NCI-H2029 treated with DMSO at 0.1 percent for 48 hours (cell line): ENCODE measurements at regions not wholly inside any gene's neighbourhood (a gene's known extent, or its start where the extent isn't known, plus 50 kb on each side); places are given as distances from the start of the nearest gene placed in this dataset.

Experiments
- DNase-seq: peaks from one replicate; lab custom pipeline; 2025; lab: John Stamatoyannopoulos, UW

DNA sequence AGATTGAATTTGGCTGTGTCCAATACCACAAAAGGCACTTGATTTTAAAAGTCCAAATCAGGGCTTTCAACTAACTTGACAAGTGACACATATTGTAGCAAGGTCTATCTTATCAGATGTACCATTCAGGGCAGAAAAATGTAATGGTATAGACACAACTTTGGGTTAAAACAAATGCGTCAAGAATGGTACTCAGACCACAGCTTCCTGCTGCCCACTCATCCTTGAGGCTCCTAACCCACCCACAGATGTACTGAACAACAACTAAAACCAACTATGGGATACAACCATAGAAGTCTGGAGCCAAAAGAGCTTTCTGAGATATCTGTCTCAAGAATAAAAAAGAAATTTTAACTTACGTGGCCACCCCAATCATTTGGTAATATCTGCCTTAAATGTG, 105.2 kb downstream of the RBM43 start:
- DNase-seq: no peak

DNA sequence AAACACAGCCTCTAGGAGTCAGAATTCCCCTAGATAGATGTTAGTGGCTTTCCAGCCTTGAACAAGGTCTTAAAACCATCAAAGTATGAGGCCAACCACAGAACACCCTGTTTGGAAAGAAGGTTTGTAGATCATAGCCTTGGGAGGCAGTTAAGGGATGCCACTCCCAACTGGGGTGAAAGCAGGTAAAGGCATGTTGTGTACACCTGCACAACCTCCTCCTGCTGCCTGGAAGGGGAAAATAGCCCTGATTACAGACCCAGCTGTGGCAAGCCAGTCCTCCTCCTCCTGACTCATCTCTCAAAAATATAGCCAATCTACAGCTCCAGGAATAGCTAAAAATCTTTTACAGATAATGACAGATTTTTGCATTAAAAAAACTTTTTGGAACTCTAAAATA, 108.1 kb downstream of the RBM43 start:
- DNase-seq: no peak

- DNase-seq: no peak
Measured at GRCh38 chr2:151150331-151151320, 111.0 kb downstream of the RBM43 start.

DNA sequence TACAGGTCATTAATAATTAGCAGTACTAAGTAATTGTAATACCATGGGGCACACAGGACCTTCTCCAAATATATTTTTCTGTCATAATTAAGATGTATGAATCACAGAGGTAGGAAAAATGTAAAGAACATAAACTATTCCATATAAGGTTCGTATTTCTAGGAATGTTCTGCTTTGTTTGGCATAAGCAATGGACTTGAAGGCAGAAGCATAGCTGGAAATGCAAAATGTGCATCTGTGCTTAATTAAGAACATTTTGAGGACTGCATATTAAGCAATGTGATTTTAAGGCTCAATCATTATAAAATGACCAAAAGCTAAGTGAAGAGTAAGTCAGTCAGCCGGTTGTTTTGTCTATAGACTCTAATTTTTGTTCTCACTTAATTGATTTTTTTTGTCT, 123.2 kb downstream of the RBM43 start:
- no peak for DNase-seq

GRCh38 chr2:151137526-151137925, 124.1 kb downstream of the RBM43 start:
- DNase-seq: no peak

- DNase-seq: no peak
Measured at GRCh38 chr2:151120011-151120410, 141.7 kb downstream of the RBM43 start.

DNA sequence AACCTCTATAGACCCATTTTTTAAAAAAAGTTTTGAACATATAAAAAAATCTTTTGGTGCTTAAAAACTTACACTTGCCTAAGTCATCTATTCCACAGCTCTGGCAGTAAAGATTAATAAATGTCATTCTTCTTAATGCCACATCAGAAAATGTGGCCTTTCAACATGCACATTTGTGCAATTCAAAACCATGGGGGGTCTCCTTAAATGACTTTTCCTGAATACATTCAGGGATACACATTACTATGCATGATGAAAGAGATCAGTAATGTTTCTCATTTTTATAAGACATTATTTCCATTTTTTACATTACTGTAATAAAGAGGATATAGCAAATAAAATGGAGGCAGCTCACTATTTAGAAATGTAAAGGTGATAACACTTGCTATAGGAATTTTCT, 142.3 kb downstream of the RBM43 start:
- DNase-seq: no peak

- DNase-seq: no peak
Measured at GRCh38 chr2:151118269-151118668, 143.4 kb downstream of the RBM43 start.

DNA sequence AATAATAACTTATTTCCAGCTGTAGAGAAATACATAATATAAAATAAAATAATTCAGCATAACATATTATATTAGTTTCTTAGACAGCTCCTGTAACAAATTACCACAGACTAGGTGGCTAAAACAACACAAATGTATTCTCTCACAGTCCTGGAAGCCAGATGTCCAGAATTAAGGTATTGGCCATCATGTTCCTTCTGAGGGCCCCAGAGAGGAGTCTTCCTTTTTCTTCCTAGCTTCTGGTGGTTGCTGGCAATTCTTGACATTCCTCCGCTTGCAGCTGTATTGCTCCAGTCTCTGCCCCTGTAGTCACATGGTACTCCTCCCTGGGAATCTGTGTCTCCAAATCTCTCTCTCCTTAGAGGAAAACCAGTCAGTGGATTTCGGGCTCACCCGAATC, 146.8 kb downstream of the RBM43 start:
- DNase-seq: no peak

- DNase-seq: no peak
Measured at GRCh38 chr2:151113318-151113717, 148.3 kb downstream of the RBM43 start.

GRCh38 chr2:151111599-151112278, 149.9 kb downstream of the RBM43 start:
- no peak for DNase-seq

DNA sequence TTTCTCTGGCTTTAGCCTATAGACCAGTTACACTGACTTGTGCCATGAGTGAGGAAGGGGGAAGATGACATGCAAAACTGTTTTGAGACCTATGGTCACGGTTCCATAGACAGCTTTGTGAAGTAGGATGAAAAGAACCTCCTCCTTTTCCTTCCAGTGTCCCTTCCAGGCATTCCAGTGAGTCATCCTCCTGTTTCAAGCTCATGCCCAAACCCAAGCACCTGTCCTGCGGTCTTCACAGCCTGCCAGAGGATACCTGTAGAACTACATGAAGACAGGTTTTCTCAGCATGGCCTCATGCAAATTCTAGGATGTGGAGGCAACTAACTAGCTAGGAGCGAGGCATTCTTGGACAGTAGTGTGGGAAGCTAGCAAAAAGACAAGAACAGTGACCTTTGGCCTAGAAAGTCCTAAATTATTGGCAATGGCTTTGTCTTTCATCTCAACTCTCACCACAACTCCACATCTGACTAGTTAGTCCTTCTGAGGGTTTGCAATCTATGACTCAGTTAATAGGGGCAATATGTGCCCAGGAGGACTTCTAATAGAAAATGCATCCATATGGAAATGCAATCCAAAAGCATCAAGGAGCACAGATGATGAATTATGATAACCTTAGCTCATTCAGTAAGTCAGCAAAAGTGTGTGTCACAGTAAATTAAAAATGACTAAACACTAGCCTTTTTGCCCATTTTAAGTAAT, 154.7 kb downstream of the RBM43 start:
- DNase-seq: no peak

DNA sequence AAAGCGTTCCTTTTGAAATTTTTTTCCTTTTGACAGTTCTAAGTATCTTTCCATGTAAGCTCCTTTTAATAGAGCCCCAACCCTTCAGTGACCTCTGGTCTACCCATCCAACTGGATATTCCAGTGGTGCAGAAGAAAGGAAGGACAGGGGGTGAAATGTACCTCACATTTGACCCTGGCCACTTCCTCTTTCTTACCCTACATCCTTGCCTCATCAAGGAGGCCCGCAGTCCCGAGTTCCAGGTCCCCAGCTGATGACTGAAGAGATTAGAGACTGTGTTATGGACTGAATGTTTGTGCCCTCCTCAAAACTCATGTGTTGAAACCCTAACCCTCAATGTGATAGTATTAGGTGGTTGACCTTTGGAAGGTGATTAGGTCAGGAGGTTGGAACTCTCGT, 158.1 kb downstream of the RBM43 start:
- no peak for DNase-seq

GRCh38 chr2:151102226-151102625, 159.4 kb downstream of the RBM43 start:
- no peak for DNase-seq

DNA sequence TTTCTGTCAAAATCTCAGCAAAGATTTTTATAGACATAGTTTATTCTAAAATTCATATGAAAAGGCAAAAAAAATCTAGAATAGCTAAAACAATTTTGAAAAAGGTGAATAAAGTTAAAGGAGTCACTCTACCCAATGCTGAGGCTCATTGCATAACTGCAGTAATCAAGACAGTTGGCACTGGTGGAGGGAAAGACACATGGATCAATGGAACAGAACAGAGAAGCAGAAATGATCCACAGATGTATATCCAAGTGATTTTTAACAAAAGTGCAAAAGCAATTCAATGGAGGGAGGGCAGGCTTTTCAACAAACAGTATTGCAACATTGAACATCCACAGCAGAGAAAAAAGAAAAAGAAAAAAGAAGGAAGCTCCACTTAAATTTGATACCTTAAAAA, 162.8 kb downstream of the RBM43 start:
- DNase-seq: no peak

GRCh38 chr2:151097895-151098294, 163.8 kb downstream of the RBM43 start:
- no peak for DNase-seq

GRCh38 chr2:151097128-151097527, 164.5 kb downstream of the RBM43 start:
- DNase-seq: no peak

- no peak for DNase-seq
Measured at GRCh38 chr2:151096235-151096634, 165.4 kb downstream of the RBM43 start.

DNA sequence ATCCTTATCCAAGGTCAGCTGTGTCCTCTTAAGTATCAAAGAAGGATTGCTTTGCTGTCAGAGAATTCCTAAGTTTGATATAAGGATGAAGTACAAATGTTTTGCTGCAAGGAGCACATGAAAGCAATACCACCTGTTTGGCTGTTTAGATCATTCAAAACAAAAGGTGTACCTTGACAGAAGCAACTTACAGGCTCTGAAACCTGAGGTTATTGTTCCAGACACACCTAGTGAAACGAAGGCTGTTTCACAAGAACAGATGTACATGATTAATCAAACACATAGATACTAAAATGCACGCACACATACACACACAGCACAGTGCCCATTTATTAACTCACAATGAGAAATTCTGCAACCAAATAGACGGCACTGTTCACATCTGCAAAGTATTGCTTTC, 166.2 kb downstream of the RBM43 start:
- DNase-seq: no peak

DNA sequence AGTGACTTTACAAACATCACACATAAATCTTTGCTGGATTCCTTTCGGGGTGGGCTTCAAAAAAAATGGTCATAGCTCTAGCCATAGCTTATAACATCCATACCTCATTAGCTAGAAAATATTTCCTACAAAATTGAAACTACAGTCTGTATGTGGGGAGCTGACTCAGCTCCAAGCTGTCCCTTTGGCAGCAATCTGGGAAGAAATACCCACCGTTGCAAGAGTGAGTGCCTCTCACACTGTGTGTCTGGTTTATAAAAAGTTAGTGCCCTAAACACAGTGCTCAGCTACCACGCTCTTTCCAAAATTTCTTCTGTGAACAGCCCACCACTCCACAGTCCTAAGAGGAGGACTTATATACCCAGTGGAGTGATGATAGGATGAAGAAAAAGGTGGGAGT, 170.1 kb downstream of the RBM43 start:
- no peak for DNase-seq

DNA sequence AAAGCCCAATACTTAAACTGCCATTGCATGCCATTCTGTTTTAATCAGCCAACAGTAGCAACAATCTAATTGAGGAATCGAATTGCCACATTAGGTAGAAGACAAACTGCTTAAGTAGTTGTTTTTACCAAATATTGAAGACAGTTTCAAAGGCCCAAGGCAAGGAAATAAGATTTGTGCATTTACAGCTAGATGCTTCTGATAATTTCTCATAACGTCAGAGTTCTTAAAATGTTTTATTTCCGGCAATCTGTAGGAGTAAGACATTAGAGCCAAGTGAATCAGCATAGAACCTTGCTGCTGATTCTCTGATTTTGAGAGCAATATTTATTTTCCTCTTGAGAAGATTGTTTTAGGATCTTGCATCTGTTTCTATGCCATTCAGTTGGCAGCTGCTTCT, 174.3 kb downstream of the RBM43 start:
- no peak for DNase-seq

DNA sequence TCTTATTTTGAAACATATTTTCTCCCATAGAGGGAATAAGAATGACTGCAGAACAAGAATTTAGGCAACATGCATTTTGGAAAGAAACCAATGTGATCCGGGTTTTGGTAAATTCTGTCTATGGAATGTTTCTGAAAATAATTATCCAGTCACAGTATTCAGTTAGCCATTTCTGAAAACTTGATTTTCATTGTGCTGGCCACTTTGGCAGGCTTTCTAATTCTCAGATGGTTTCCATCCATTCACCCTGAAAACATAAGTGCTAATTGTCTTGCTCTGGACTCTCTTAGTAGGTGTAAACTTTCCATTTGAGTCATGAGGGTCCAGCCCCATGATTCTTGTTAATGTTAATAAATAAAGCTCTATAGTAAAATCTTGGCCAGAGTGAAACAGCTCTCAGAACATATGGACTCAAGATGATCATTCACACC, 176.5 kb downstream of the RBM43 start:
- no peak for DNase-seq
